AG04449 (cell line): ENCODE measurements at regions not wholly inside any gene's neighbourhood (a gene's known extent, or its start where the extent isn't known, plus 50 kb on each side); places are given as distances from the start of the nearest gene placed in this dataset.

Source experiments
- CTCF ChIA-PET: fragments of 350-600 bp; formaldehyde crosslinking; extraction: SDS; loops from one replicate; lab custom pipeline; 2021; ENCODE audit warnings: antibody characterized with exemption; lab: Yijun Ruan, JAX
- POLR2A ChIA-PET: fragments of 400-600, 350-600 bp; formaldehyde crosslinking; extraction: SDS; loops from one replicate; lab custom pipeline; 2020; ENCODE audit warnings: antibody characterized with exemption, inconsistent platforms; lab: Yijun Ruan, JAX
- DNase-seq: peaks from one replicate; pipeline ENCODE4 v3.0.0-alpha.2; 2010; ENCODE audit warnings: low read depth, low spot score
- H3K4me3 ChIP-seq: 2 replicates; pipeline ENCODE4 v1.5.1; 2011; ENCODE audit warnings: low read depth, mild to moderate bottlenecking, control low read depth, low read length
- CTCF ChIP-seq: IDR thresholded peaks from one replicate; pipeline ENCODE4 v1.5.1; 2011; ENCODE audit warnings: mild to moderate bottlenecking, moderate library complexity, low read length, control low read depth, inconsistent platforms; ENCODE audit not compliant: insufficient read depth; ENCODE audit errors: missing control alignments

- CTCF ChIA-PET, result no interaction called here
- DNase-seq, result no peak
- no peak for TF ChIP-seq CTCF
- POLR2A ChIA-PET, result no interaction called here
- no peak overlapping the region for H3K4me3 ChIP-seq
These were observed 161.3 kb upstream of the PHACTR1 start for GRCh38 chr6:12555267-12555666.

GRCh38 chr6:12555781-12556180 is 160.8 kb upstream of the PHACTR1 start:
- no peak for DNase-seq
- H3K4me3 ChIP-seq, result no peak overlapping the region
- CTCF ChIA-PET, result no interaction called here
- TF ChIP-seq CTCF, result no peak
- POLR2A ChIA-PET, result no interaction called here

GRCh38 chr6:12557765-12558164 is 158.8 kb upstream of the PHACTR1 start:
- ChIA-PET POLR2A (no interaction called here), CTCF (interaction anchor here (1.2 to 1.6 kb wide), 3 partner anchors 12 to 266 kb away, joined by 3 to 7 read pairs (median 4); no protein-coding TSS in a partner anchor)
- no peak for DNase-seq
- no peak for TF ChIP-seq CTCF
- no peak overlapping the region for H3K4me3 ChIP-seq

- TF ChIP-seq CTCF, result no peak
- no peak for DNase-seq
- POLR2A ChIA-PET, result no interaction called here
- no peak overlapping the region for H3K4me3 ChIP-seq
- CTCF ChIA-PET, result interaction anchor here (1.3 to 2.4 kb wide), 2 partner anchors 10 to 12 kb away, joined by 3 to 8 read pairs; no protein-coding TSS in a partner anchor
These were observed 156.3 kb upstream of the PHACTR1 start for GRCh38 chr6:12560315-12560714.

GRCh38 chr6:12566618-12567123 is 149.9 kb upstream of the PHACTR1 start:
- H3K4me3 ChIP-seq, result no peak overlapping the region
- no peak for DNase-seq
- CTCF ChIA-PET, result no interaction called here
- no peak for TF ChIP-seq CTCF
- POLR2A ChIA-PET, result no interaction called here

GRCh38 chr6:12567682-12568081 is 148.9 kb upstream of the PHACTR1 start:
- ChIA-PET POLR2A (no interaction called here), CTCF (no interaction called here)
- no peak overlapping the region for H3K4me3 ChIP-seq
- no peak for DNase-seq
- no peak for TF ChIP-seq CTCF
